SK-N-SH treated with all-trans-retinoic acid at 6 μM for 48 hours (cell line): ENCODE measurements at regions not wholly inside any gene's neighbourhood (a gene's known extent, or its start where the extent isn't known, plus 50 kb on each side); places are given as distances from the start of the nearest gene placed in this dataset.

ENCODE experiments used
- ARNTL ChIP-seq: fragments of 450-650 bp; formaldehyde crosslinking; IDR thresholded peaks from 2 replicates; pipeline ENCODE4 v1.5.0; 2020; ENCODE audit warnings: low read depth, mild to moderate bottlenecking, moderate library complexity, borderline replicate concordance
- BACH2 ChIP-seq: fragments of 250-450 bp; sonication (Bioruptor Pico); IDR thresholded peaks from 2 replicates; pipeline ENCODE4 v1.9.0; 2021; ENCODE audit warnings: mild to moderate bottlenecking, borderline replicate concordance
- PPARA ChIP-seq: fragments of 250-450 bp; sonication (Bioruptor Pico); IDR thresholded peaks from 2 replicates; pipeline ENCODE4 v1.5.0; 2020; ENCODE audit warnings: mild to moderate bottlenecking, borderline replicate concordance
- RARB ChIP-seq: fragments of 250-450 bp; sonication (Bioruptor Pico); IDR thresholded peaks from 2 replicates; pipeline ENCODE4 v1.8.0; 2021; ENCODE audit warnings: mild to moderate bottlenecking, moderate library complexity
- SNAI2 ChIP-seq: fragments of 250-450 bp; sonication (Bioruptor Pico); IDR thresholded peaks from 2 replicates; pipeline ENCODE4 v1.5.0; 2020; ENCODE audit warnings: mild to moderate bottlenecking, moderate library complexity
- TOX ChIP-seq: fragments of 250-450 bp; sonication (Bioruptor Pico); IDR thresholded peaks from 2 replicates; pipeline ENCODE4 v1.8.0; 2021; ENCODE audit warnings: mild to moderate bottlenecking, moderate library complexity, borderline replicate concordance
- TF ChIP-seq, protein P1 (sequence below): fragments of 250-450 bp; sonication (Bioruptor Pico); IDR thresholded peaks from 2 replicates; pipeline ENCODE4 v1.8.0; 2020; ENCODE audit warnings: mild to moderate bottlenecking, moderate library complexity, borderline replicate concordance
- TF ChIP-seq, protein P2 (sequence below): fragments of 250-450 bp; sonication (Bioruptor Pico); IDR thresholded peaks from 2 replicates; pipeline ENCODE4 v1.8.0; 2021; ENCODE audit warnings: low read depth, mild to moderate bottlenecking, moderate library complexity, borderline replicate concordance
- TF ChIP-seq, protein P3 (sequence below): fragments of 250-450 bp; sonication (Bioruptor Pico); IDR thresholded peaks from 2 replicates; pipeline ENCODE4 v1.5.1; 2021; ENCODE audit warnings: mild to moderate bottlenecking, moderate library complexity

DNA sequence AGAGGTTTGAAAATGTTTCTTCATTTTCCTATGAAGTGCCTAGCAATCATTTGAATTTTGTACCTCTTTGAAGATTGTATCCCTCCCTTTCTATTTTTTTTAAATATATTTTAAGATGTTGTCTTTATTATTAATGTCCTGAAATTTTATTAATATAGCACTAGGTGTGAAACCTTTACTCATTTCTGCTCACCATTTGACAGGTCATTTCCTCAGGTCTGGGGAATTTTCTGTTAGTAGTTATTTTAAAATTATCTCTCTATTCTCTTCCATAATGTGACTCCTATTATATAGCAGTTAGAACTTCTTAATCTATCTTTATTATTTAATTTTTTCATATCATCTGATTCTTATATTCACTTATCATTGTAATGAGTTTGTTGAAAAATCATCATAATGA lies 1038.6 kb upstream of the SLC39A10 start:
- TF ChIP-seq ARNTL (CRISPR knock-in tag) = no peak
- TF ChIP-seq, protein P1, sequence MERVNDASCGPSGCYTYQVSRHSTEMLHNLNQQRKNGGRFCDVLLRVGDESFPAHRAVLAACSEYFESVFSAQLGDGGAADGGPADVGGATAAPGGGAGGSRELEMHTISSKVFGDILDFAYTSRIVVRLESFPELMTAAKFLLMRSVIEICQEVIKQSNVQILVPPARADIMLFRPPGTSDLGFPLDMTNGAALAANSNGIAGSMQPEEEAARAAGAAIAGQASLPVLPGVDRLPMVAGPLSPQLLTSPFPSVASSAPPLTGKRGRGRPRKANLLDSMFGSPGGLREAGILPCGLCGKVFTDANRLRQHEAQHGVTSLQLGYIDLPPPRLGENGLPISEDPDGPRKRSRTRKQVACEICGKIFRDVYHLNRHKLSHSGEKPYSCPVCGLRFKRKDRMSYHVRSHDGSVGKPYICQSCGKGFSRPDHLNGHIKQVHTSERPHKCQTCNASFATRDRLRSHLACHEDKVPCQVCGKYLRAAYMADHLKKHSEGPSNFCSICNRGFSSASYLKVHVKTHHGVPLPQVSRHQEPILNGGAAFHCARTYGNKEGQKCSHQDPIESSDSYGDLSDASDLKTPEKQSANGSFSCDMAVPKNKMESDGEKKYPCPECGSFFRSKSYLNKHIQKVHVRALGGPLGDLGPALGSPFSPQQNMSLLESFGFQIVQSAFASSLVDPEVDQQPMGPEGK = no peak
- TF ChIP-seq, protein P2, sequence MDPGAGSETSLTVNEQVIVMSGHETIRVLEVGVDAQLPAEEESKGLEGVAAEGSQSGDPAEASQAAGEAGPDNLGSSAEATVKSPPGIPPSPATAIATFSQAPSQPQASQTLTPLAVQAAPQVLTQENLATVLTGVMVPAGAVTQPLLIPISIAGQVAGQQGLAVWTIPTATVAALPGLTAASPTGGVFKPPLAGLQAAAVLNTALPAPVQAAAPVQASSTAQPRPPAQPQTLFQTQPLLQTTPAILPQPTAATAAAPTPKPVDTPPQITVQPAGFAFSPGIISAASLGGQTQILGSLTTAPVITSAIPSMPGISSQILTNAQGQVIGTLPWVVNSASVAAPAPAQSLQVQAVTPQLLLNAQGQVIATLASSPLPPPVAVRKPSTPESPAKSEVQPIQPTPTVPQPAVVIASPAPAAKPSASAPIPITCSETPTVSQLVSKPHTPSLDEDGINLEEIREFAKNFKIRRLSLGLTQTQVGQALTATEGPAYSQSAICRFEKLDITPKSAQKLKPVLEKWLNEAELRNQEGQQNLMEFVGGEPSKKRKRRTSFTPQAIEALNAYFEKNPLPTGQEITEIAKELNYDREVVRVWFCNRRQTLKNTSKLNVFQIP = no peak
- no peak for TF ChIP-seq SNAI2 (CRISPR knock-in tag)
- TF ChIP-seq TOX (CRISPR knock-in tag) = no peak
- TF ChIP-seq RARB (CRISPR knock-in tag) = no peak
- TF ChIP-seq BACH2 (CRISPR knock-in tag) = no peak
- TF ChIP-seq, protein P3, sequence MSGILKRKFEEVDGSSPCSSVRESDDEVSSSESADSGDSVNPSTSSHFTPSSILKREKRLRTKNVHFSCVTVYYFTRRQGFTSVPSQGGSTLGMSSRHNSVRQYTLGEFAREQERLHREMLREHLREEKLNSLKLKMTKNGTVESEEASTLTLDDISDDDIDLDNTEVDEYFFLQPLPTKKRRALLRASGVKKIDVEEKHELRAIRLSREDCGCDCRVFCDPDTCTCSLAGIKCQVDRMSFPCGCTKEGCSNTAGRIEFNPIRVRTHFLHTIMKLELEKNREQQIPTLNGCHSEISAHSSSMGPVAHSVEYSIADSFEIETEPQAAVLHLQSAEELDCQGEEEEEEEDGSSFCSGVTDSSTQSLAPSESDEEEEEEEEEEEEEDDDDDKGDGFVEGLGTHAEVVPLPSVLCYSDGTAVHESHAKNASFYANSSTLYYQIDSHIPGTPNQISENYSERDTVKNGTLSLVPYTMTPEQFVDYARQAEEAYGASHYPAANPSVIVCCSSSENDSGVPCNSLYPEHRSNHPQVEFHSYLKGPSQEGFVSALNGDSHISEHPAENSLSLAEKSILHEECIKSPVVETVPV (CRISPR knock-in tag) = no peak
- TF ChIP-seq PPARA (CRISPR knock-in tag) = no peak
